Spinal cord (tissue), 9 donors: ENCODE measurements at regions not wholly inside any gene's neighbourhood (a gene's known extent, or its start where the extent isn't known, plus 50 kb on each side); places are given as distances from the start of the nearest gene placed in this dataset.

Experiments
- DNase-seq, 6 donors: peaks; one replicate each; pipeline versions ENCODE4 v3.0.0 to v3.0.0-alpha.2; 2013 to 2015; ENCODE audit warnings: low spot score in 6 of 6, low read depth in 4 of 6
- H3K27ac ChIP-seq: one replicate; pipeline ENCODE4 v1.5.1; 2013; ENCODE audit warnings: low read depth, low read length, control low read depth
- H3K27me3 ChIP-seq: one replicate; pipeline ENCODE4 v1.6.1; 2013; ENCODE audit warnings: low read length; ENCODE audit not compliant: control insufficient read depth, insufficient read depth
- H3K36me3 ChIP-seq: one replicate; pipeline ENCODE4 v1.6.1; 2013; ENCODE audit warnings: low read length; ENCODE audit not compliant: control insufficient read depth, insufficient read depth
- H3K4me1 ChIP-seq: one replicate; pipeline ENCODE4 v1.6.1; 2013; ENCODE audit warnings: low read length; ENCODE audit not compliant: control insufficient read depth, insufficient read depth
- H3K4me3 ChIP-seq: one replicate; pipeline ENCODE4 v1.5.1; 2013; ENCODE audit warnings: low read depth, low read length, control low read depth
- H3K9me3 ChIP-seq: one replicate; pipeline ENCODE4 v1.6.1; 2013; ENCODE audit warnings: low read length; ENCODE audit not compliant: control insufficient read depth, insufficient read depth
- WGBS: methylation state at CpG from one replicate; pipeline ENCODE4 v1.1.5; 2013; ENCODE audit warnings: missing lambda C conversion rate; ENCODE audit not compliant: insufficient coverage; 5-methylcytosine and 5-hydroxymethylcytosine counted together
- donor health status: healthy.

- H3K9me3 ChIP-seq, result no peaks in the 10 kb centered on the region
- 75% methylated on average over 10 of the region's 10 CpGs for WGBS
- H3K4me1 ChIP-seq, result no peaks in the 10 kb centered on the region
- H3K4me3 ChIP-seq, result no peak overlapping the region
- DNase-seq, result no peak
- H3K27me3 ChIP-seq, result no peaks in the 10 kb centered on the region
- H3K27ac ChIP-seq, result no peak overlapping the region
- no peaks in the 10 kb centered on the region for H3K36me3 ChIP-seq
Observed at GRCh38 chr12:42696406-42697149, 107.0 kb upstream of the PRICKLE1 start.

- no peaks in the 10 kb centered on the region for H3K36me3 ChIP-seq
- H3K27ac ChIP-seq, result no peak overlapping the region
- no peak for DNase-seq
- H3K4me1 ChIP-seq, result no peaks in the 10 kb centered on the region
- no peaks in the 10 kb centered on the region for H3K9me3 ChIP-seq
- no peak overlapping the region for H3K4me3 ChIP-seq
- 84% methylated on average over 3 of the region's 5 CpGs for WGBS
- H3K27me3 ChIP-seq, result no peaks in the 10 kb centered on the region
Observed at GRCh38 chr12:42695490-42695995, 106.0 kb upstream of the PRICKLE1 start.

- Histone ChIP-seq H3K9me3 (no peaks in the 10 kb centered on the region), H3K4me1 (no peaks in the 10 kb centered on the region), H3K27ac (no peak overlapping the region), H3K27me3 (no peaks in the 10 kb centered on the region), H3K36me3 (no peaks in the 10 kb centered on the region), H3K4me3 (no peak overlapping the region)
- no peak for DNase-seq
Observed at GRCh38 chr12:42692749-42693148, 103.2 kb upstream of the PRICKLE1 start.

- no peaks in the 10 kb centered on the region for H3K27me3 ChIP-seq
- no peak overlapping the region for H3K27ac ChIP-seq
- 86% methylated on average over 5 of the region's 8 CpGs for WGBS
Observed at GRCh38 chr12:42691991-42692557, 102.5 kb upstream of the PRICKLE1 start.

GRCh38 chr12:42690264-42690663, 100.7 kb upstream of the PRICKLE1 start:
- WGBS, result no CpG with 5 or more reads among the region's 2 CpGs
- Histone ChIP-seq H3K4me1 (no peaks in the 10 kb centered on the region), H3K4me3 (no peak overlapping the region), H3K9me3 (no peaks in the 10 kb centered on the region), H3K27me3 (no peaks in the 10 kb centered on the region), H3K36me3 (no peaks in the 10 kb centered on the region), H3K27ac (no peak overlapping the region)
- DNase-seq, result no peak

More at GRCh38 chr12:42691991-42692557, 102.5 kb upstream of the PRICKLE1 start:
- no peak overlapping the region for H3K4me3 ChIP-seq
- no peaks in the 10 kb centered on the region for H3K36me3 ChIP-seq
- no peak for DNase-seq
- H3K9me3 ChIP-seq, result no peaks in the 10 kb centered on the region
- H3K4me1 ChIP-seq, result no peaks in the 10 kb centered on the region

GRCh38 chr12:42689699-42690098, 100.2 kb upstream of the PRICKLE1 start:
- H3K9me3 ChIP-seq, result no peaks in the 10 kb centered on the region
- no peaks in the 10 kb centered on the region for H3K27me3 ChIP-seq
- 58% methylated on average over 1 of the region's 1 CpG for WGBS
- H3K27ac ChIP-seq, result no peak overlapping the region
- H3K36me3 ChIP-seq, result no peaks in the 10 kb centered on the region
- H3K4me1 ChIP-seq, result no peaks in the 10 kb centered on the region
- no peak overlapping the region for H3K4me3 ChIP-seq
- DNase-seq, result no peak

GRCh38 chr12:42686514-42687172, 97.1 kb upstream of the PRICKLE1 start:
- Histone ChIP-seq H3K27ac (no peak overlapping the region), H3K27me3 (no peaks in the 10 kb centered on the region), H3K4me3 (no peak overlapping the region), H3K9me3 (no peaks in the 10 kb centered on the region), H3K36me3 (no peaks in the 10 kb centered on the region), H3K4me1 (no peaks in the 10 kb centered on the region)
- DNase-seq, result no peak
- WGBS, result 73% methylated on average over 2 of the region's 3 CpGs

- no peak for DNase-seq
- H3K4me3 ChIP-seq, result no peak overlapping the region
- H3K27me3 ChIP-seq, result no peaks in the 10 kb centered on the region
- H3K27ac ChIP-seq, result no peak overlapping the region
- no peaks in the 10 kb centered on the region for H3K4me1 ChIP-seq
- H3K9me3 ChIP-seq, result no peaks in the 10 kb centered on the region
- H3K36me3 ChIP-seq, result no peaks in the 10 kb centered on the region
- no CpG with 5 or more reads among the region's 1 CpG for WGBS
Observed at GRCh38 chr12:42684802-42685071, 95.2 kb upstream of the PRICKLE1 start.

GRCh38 chr12:42683933-42684801, 94.6 kb upstream of the PRICKLE1 start:
- H3K36me3 ChIP-seq, result no peaks in the 10 kb centered on the region
- WGBS, result no CpG with 5 or more reads among the region's 4 CpGs
- H3K4me1 ChIP-seq, result no peaks in the 10 kb centered on the region
- H3K27ac ChIP-seq, result no peak overlapping the region
- no peak overlapping the region for H3K4me3 ChIP-seq
- H3K27me3 ChIP-seq, result no peaks in the 10 kb centered on the region
- no peak for DNase-seq
- no peaks in the 10 kb centered on the region for H3K9me3 ChIP-seq
